HG02571 (cell line): ENCODE measurements at regions not wholly inside any gene's neighbourhood (a gene's known extent, or its start where the extent isn't known, plus 50 kb on each side); places are given as distances from the start of the nearest gene placed in this dataset.
"Not testable (repeated sequence)": the region's sequence is repeated elsewhere in the genome, so short reads cannot be mapped to it uniquely, and the experiment has no call there.

Source experiments
- ATAC-seq: cut with Tn5 transposase; IDR thresholded peaks from one replicate; pipeline ENCODE4 v1.9.1; 2021; ENCODE audit warnings: mild to moderate bottlenecking, moderate library complexity; ENCODE audit not compliant: unreplicated experiment

DNA sequence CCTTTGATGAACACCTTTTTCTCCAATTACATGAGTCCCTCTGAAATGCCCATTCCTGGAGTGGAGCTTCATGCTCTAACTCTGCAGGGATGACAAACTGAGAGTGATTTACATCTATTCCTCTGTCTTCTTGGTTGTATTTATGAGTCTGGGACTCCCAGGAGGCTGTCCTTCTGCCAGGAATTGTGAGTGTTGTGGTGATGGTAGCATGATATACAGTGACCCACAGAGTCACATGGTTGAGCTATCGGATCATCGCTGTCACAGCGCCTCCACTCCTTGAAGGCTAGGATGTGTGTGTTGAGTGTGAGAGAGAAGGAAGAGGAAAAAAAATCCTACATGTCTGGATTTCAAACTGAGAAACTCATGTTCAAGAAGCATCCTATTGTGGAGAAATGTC is 163.4 kb upstream of the CACNA1E start:
- no peak for ATAC-seq

DNA sequence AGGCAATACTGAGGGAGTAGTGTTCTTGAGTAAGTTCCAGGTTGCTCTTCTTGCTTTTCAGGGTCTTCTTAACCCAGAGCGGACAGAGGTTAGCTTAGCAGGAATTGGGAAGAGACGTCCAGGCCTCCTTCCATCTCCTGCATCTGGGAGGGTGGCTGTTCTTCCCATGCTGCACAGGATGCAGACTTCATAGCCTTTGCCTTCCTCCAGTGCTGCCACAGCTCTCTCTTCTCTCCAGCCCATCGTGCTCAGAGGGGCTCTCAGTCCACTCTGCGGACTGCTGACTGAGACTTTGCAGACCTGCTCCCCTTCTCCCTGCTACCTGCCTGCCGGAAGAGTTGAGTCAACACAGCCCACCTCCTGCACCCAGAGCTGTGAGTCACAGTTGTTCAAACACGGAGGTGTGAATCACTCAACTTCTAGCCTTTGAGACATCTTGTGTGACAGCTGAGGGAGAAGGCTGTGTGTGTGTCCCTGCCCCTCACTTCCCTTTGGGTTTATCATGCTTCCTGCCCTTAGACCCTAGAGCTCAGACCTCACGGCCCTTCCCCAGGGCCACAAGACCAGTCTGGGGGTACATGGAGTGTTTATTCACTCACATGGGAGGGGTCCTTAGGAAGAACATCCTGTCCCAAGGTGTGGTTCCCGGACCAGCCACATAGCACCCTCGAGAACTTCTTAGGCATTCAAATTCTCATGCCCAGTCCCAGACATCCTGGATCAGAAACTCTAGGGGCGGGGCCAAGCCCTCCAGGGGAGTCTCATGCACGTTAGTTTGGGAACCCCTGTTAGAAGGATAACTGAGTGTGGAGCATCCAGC is 158.3 kb upstream of the CACNA1E start:
- no peak for ATAC-seq

DNA sequence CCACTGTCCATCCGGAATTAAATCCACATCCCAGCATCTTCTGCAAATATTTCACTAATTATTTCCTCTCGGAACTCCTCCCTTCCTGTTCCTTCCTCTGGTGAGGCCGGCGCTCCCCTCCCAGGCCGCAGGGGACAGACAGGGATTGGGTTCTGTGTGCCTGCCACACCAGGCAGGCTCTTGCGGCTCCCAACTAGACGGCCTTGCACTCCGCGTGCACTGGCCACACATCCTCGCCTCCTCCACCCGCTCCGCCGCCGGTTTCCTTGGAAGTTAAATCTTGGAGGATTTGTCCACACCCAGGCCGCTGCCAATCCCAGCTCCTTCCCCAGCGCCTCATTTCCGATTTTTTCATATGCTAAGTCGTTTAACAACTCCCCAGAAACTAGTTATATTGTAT is 157.6 kb upstream of the CACNA1E start:
- ATAC-seq = not testable (repeated sequence)

DNA sequence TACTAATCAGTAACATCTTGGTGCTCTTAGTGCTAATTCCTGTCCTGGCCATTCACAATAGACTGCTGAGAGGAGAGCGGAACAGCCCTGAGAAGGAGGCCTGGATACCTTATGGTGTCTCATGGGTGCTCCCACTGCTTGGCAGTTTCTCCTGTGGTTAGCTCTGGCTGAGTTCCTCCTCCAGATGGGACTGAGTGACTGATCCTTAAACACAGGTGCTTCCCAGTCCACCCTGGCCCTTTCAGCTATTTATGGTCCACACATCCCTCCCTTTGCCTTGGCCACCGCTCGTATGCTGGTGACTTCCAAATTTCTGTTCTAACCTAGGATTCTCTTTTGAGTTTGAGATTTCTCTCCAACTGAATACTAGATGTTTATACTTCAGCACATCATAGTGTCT is 157.0 kb upstream of the CACNA1E start:
- no peak for ATAC-seq

DNA sequence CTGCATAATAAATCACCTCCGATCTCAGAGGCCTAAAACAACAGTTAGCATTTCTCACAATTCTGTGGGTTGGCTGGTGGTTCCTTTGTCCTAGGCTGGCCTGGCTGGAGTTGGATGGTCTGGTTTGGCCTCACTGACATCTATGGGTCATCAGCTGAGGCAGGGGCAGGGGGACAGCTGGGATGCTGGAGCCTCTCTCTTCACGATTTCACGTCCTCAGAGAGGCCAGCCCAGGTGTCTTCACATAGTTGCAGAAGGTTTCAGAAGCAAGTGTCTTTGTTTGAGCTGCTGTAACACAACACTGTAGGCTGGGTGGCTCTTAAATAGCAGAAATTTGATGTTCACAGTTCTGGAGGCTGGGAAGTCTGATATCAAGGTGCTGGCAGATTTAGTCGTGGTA is 155.5 kb upstream of the CACNA1E start:
- ATAC-seq = no peak

DNA sequence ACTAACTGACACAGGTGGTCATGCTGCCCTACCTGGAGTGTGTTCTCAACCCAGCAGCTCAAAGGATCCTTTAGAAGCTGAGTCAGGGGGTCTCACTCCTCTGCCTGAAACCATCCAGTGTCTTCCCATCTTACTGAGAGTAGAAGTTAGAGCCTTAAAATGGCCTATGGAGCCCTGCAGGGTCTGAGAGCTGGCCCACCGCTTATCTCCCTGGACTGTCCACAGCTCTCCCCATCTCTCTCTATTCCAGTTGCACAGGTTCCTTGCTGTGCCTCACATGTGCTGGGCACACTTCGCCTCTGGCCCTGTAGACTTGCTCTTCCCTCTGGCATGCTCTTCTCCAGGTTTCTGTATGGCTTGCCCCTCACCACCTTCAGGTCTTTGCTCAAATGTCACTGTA is 148.6 kb upstream of the CACNA1E start:
- ATAC-seq = no peak

DNA sequence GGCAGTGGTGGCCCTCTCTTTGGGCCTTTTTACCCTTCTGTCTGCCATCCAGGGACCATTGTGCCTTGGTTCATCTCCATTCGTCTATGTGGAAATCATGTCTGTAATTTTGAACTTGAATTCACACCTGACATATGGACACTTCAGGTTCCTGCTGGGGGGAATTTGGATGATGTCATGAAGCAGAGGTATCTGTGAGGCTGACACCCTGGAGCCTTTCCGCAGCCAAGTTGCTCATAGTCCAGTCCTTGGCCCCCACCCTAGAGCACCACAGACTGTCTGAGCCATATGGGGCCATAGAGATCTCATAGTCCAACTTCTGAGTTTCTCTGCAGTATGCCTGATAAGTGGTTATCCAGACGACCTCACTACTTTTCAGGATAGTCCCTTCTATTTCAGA is 147.7 kb upstream of the CACNA1E start:
- ATAC-seq = no peak

DNA sequence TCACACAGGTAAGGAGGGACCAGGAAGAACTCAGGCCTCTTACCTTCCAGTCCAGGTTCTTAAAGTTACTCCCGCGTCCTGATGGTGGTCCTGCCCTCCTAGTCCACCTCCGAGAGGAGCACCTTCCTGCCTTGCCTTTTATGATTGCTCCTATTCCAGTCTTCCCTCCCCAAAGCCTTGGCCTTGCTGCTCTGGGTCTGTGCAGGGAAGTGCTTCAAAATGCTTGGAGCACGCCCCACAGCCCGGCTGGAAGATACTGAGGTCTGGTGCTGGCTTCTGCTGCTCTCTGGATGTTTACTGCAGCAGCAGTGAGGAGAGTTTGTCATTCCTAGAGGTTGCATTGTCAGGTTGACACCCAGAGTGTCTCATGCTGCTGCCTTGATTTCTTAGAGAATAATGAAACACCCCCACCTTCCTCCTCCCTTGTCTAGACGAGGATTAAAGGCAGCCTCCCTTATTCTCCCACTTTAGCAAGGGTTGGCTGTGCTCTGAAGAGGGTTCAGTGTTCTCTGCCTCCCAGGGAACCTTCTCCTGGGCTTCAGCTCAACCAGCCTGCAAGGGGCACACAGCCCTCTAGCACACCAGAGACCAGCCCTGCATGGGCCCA is 142.2 kb upstream of the CACNA1E start:
- no peak for ATAC-seq

DNA sequence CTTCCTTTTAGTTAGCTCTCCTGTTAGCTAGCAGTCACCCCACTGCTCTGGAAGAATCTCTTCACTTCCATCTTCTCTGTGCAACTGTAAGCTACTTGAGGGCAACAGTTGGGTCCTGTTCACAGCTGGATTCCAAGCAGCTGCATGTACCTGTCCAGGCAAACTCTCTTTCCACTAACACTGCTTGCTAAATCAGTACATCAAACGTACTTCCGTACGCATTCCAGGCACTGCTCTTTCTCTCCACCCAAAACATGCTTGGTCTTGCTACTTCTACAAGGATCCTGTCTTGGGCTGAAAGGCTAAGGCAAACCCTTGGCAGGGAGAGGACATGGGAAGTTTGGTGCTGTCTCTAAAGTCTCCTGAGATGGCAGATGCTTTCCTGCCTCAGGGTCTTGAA is 139.2 kb upstream of the CACNA1E start:
- ATAC-seq = no peak

DNA sequence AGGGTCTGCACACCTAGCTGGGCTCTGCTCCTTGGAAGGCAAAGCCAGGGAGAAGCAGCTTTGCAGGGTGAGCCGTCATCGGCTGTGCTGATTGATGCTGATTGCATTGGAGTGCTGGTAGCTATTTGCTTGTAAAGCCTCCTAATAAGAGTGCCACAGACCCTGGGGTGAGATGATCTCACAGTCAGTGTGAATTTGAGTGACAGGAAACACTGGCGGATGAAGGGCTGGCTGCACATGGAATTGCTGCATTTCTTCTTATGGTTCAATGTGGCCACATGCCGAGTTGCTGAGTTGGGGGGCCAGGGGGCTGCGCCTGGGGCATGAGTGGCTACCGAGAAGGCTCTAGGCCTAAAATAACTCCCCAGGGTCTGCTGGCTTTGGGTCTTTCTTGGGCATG is 138.2 kb upstream of the CACNA1E start:
- ATAC-seq = no peak

DNA sequence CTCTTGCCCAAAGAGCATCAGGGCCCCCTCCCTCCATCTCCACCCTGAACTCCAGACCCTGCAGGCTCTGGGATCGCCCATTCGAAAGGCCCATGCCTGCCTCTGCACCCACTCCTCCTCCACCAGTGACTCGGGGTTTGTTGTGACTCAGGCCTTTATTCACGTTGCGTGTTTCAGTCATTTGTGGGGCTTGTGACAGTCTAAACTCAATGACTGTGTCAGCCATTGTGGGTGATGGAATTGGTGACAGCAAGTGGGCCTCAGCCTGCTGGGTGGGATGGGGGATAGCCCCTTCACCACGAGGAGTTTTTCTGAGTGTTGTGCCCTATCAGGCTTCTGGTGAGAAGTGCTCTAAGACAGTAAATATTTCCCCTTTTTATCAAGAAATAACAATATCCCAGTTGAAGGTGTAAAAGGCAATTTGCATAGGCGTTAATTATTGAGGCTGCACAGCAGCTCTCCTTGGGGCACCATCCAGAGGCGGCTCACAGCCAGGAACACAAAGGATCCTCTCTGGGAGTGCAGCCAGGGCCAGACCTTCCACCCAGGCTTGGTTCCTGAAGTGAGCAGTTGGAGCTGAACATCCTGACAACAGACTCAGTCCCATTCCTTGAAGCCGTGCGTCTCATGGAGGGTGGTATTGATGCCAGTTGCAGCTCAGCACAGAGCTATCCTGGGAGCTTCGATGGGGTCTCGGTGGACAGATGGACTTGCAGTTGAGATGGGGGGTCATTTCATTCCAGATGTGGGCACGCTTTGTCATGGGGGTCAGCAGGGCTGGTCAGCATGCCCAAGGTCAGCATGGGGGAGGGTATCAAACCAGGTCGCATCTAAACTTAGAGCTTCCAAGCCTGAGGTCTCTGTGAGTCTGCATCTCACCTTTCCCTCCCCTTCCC is 135.6 kb upstream of the CACNA1E start:
- ATAC-seq = no peak

DNA sequence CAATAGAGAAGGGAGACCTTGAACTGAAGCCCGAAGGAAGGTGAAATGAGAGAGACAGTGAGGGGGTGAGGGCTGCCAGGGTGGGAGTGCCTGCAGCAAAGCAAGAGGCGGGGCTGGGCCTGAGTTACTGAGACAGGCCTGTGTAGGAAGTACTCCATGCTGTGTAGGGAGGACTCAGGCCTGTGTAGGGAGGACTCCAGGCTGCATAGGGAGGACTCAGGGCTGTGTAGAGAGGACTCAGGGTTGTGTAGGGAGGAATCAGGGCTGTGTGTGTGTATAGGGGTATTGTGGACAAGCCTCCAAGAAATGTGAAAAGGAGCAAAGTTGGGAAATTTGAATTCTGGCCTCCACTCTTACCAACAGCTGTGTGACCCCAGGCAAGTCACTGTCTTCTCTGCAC is 133.8 kb upstream of the CACNA1E start:
- ATAC-seq = no peak

DNA sequence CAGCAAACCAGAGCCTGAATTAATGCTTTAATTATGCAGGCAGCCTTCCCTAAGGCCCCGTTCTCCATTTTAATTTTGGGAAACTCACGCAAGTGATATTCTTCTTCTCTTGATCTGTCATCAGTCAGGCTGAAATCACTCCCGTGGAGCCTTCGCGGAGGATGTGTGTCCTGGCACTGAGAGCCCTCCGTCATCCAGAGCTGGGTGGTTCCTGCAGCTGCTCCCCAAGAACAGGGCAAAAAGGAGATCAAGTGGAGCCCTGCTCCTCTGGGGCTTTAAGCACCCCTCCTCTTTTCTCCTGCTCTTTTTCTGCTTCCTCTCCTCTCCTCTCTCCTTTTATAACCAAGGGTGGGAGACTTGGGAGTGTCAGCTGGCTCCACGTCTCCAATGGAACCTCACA is 133.2 kb upstream of the CACNA1E start:
- no peak for ATAC-seq

DNA sequence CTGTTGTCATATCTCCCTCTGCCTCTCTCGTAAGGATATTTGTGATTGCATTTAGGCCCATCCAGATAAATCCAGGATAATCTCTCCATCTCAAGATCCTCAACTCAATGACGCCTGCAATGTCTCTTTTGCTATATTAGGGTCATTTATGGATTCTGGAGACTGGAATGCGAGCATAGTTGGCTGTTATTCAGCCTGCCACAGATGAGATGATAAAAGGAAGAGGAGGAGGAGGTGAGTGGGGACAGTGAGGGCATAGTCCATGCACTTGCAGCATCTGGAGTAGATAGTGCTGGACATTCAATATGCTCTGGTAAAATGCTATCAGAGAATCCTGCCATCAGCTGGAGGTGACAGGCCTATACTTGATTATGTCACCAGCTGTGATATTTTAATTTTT is 131.6 kb upstream of the CACNA1E start:
- ATAC-seq = no peak

DNA sequence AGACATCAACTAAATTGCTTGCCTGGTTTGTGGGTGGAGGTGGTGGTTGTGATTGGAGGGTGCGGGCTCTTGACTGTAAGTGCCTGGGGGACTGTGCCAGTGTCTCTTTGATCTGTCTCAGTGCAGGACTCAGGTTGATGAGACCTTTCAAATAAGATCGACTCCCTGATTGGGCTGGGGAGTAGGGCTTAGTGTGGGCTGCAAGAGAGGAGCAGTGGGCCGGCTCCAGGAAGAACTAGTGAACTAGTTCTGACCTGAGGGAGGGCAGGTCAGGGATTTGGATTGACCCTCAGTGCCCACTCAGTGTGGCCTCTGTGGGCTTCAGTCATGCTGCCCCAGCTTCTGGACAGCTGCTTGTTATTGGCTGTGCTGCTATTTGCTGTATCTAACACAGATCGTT is 130.6 kb upstream of the CACNA1E start:
- ATAC-seq = no peak

DNA sequence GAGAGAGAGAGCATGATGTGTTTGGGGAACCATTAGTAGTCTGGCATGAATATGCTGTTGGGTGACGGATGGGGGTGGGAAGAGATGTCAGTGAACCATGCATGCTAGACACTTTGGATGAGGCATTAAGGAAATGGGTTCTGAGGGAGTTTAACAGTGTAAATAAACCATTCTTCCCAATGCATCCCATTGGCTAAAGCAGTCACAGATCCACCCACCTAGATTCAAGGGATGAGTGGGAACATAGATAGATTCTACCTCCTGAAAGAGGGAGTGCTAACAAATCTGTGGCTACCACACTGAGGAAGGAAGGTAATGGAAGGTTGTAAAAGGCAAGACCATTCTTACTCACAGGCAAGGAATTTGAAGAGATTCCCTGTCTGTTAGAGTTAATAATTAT is 129.8 kb upstream of the CACNA1E start:
- ATAC-seq = no peak

DNA sequence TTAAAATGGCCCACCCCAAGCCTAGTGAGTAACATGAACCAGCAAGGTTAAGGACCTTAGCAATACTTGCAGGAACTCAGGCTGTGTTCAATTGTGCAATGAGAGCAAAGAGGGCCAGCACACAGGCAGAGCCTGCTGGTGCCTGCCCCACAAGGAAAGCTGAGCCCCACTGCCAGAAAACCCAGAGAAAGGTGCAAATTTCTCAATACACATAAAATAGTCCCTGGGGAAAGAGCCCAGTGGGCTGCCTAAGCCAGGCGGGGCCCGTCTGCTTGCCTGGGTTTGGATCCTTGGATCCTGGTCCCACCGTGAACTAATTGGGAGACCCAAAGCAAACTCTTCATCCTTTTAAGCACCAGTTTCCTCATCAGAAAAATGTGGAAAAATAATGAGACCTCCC is 128.5 kb upstream of the CACNA1E start:
- no peak for ATAC-seq

DNA sequence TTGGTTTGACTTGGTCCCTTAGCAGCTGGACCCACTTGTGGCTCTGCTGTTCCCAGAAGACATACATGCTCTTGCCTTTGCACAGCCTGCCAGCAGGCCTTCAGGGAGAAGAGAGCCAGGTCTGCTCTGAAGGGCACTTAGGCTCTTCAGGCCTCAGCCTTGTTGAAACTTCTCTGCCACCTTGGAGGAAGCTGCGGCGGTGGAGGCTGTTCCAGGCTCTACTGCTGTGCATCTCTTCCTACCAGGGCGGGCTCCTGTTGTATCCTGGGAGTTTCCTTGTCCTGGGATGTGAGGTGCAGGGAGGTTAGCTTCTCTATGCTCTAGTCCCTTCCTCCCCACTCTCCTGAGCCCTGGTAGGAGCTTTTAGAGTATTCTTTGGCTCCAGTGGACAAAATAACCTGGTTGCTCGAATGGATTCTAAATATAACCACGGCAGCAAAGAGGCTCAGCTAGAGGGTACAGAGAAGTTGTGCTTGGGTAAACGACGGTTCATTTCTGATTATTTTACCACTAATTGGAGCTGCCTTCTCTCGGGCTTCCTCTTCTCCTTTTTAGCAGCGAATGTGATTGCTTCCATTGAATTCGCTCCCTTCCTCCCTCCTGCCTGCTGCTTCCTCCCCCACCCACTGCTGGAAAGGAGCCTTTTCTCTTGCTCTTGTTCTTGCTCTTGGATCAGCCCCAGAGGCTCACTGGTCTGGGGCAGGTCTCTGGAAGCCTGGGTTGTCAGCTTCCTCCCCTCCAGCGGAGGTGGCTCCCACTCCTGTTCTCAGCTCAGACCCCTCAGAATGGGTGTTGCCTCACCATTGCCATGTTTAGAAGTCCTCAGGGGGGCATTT is 126.6 kb upstream of the CACNA1E start:
- ATAC-seq = no peak

DNA sequence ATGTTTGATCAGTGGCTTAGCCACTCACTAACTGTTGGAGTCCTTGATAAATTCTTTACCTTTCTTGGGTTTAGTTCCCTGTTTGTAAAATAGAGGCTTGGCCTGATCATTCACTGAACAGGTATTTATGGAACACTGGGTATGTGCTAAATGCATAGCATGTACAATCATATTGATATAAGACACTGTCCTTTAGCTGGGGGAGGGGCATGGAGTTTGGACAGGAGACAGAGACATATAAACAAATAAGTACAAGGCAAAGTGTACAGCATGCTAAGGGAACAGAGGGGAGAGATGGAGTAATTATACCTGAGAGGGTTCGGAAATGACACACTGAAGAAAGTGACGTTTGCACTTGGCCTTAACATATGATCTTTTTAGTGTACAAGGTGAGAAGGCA is 124.3 kb upstream of the CACNA1E start:
- ATAC-seq = no peak

DNA sequence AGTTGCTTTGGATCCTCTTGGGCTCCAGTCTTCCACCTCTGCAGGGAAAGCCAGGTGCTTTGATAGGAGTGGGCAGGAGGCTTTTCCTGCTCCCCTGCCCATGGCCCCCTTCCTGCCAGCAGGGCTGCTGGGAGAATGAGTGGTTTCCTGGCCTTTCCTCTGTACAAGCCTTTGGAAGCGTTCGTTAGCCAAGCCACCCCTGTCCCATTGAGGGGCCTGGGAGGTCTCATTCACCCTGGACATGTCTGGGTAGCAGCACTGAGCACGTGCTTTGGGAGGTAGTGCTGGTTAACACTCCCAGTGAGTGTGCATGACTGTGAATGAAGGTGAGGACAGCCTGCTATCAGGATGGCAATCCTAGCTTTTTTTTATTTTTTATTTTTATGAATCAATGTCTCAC is 118.5 kb upstream of the CACNA1E start:
- ATAC-seq = no peak

DNA sequence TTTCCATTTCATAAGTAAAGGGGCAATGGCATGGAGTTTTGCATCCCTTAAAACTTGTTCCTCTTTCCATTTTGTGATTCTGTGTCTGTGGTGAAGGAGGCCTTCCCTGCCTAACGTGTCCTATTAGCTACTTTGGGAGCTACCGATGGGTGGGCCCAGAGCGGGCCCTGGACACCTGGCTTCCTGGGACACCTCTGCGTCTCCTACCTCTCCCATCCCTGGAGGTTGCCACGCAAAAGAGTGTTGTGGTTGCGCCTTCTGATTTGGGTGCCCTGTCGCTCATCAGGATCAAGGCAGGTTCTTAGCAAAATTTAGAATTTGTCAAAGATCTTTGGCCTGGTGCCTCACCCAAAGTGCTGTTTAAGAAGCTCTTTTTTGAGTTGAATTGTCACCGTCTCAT is 116.4 kb upstream of the CACNA1E start:
- no peak for ATAC-seq
